H1 (cell line): ENCODE measurements at regions not wholly inside any gene's neighbourhood (a gene's known extent, or its start where the extent isn't known, plus 50 kb on each side); places are given as distances from the start of the nearest gene placed in this dataset.

Experiments used
- CTCF ChIA-PET: fragments of 300-600 bp; sonication (Branson Sonifier 250); formaldehyde crosslinking; loops from one replicate; lab custom pipeline; 2021; ENCODE audit not compliant: partially characterized antibody; lab: Charles Lee
- POLR2A ChIA-PET: fragments of 300-600 bp; sonication (Branson Sonifier 250); formaldehyde crosslinking; loops from one replicate; lab custom pipeline; 2021; ENCODE audit warnings: inconsistent platforms; ENCODE audit not compliant: partially characterized antibody; lab: Charles Lee
- DNase-seq, 2 experiments: peaks; one replicate each; pipeline versions ENCODE4 v3.0.0 to v3.0.0-alpha.2; 2010 to 2022; ENCODE audit warnings: low spot score in 2 of 2, low read depth in 1 of 2, mixed read lengths in 1 of 2
- FAIRE-seq: peaks from 2 replicates; lab custom pipeline; 2011; peaks lifted over from hg19 to GRCh38; lab: Jason Lieb, UNC
- H2AFZ ChIP-seq: 2 replicates; pipeline ENCODE4 v1.8.1; 2012; ENCODE audit warnings: low read length, inconsistent platforms
- H2AK5ac ChIP-seq: 2 replicates; pipeline ENCODE4 v1.6.1; 2013; ENCODE audit warnings: low read depth, low read length
- H2BK120ac ChIP-seq: replicated peaks from 2 replicates; pipeline ENCODE3; 2013; ENCODE audit warnings: low read depth, low read length, inconsistent platforms
- H2BK12ac ChIP-seq: 2 replicates; pipeline ENCODE4 v1.6.1; 2013; ENCODE audit warnings: low read depth, low read length
- H2BK15ac ChIP-seq: 2 replicates; pipeline ENCODE4 v1.6.1; 2013; ENCODE audit warnings: low read length
- H2BK20ac ChIP-seq: 2 replicates; pipeline ENCODE4 v1.6.1; 2013; ENCODE audit warnings: low read length
- H2BK5ac ChIP-seq: 2 replicates; pipeline ENCODE4 v1.6.1; 2013; ENCODE audit warnings: low read depth, low read length
- H3K14ac ChIP-seq: 2 replicates; pipeline ENCODE4 v1.6.1; 2013; ENCODE audit warnings: inconsistent platforms; ENCODE audit not compliant: insufficient read length
- H3K18ac ChIP-seq: 2 replicates; pipeline ENCODE4 v1.6.1; 2013; ENCODE audit warnings: low read length; ENCODE audit errors: extremely low read depth
- H3K23ac ChIP-seq: 2 replicates; pipeline ENCODE4 v1.6.1; 2013; ENCODE audit warnings: inconsistent platforms; ENCODE audit not compliant: insufficient read length
- H3K23me2 ChIP-seq: 2 replicates; pipeline ENCODE4 v1.6.1; 2013; ENCODE audit warnings: low read depth, low read length
- H3K27ac ChIP-seq: 2 replicates; pipeline ENCODE4 v1.6.1; 2011; ENCODE audit warnings: low read depth, low read length, inconsistent platforms
- H3K27me3 ChIP-seq, 4 experiments: replicated peaks in 1 of 4; 1 replicate in 1 of 4; 2 replicates in 3 of 4; pipeline versions ENCODE4 v1.6.1 to v1.8.1; 2011 to 2013; ENCODE audit warnings: low read length in 3 of 4, mild to moderate bottlenecking in 3 of 4, inconsistent platforms in 2 of 4, mixed read lengths in 2 of 4, moderate library complexity in 1 of 4; ENCODE audit not compliant: control insufficient read depth in 3 of 4, insufficient read depth in 3 of 4; ENCODE audit errors: extremely low read depth in 1 of 4
- H3K36me3 ChIP-seq, 4 experiments: 2 replicates each; pipeline versions ENCODE4 v1.6.1 to v1.8.1; 2011 to 2013; ENCODE audit warnings: mild to moderate bottlenecking in 4 of 4, low read length in 3 of 4, moderate library complexity in 2 of 4, control low read depth in 1 of 4, inconsistent platforms in 1 of 4; ENCODE audit not compliant: insufficient read depth in 4 of 4, control insufficient read depth in 2 of 4
- H3K4ac ChIP-seq: replicated peaks from 2 replicates; pipeline ENCODE3; 2013; ENCODE audit warnings: low read length, low read depth, mixed read lengths, inconsistent platforms; ENCODE audit not compliant: insufficient read length
- H3K4me1 ChIP-seq, 4 experiments: replicated peaks in 1 of 4; 1 replicate in 1 of 4; 2 replicates in 3 of 4; pipeline versions ENCODE4 v1.6.1 to v1.8.1; 2011 to 2013; ENCODE audit warnings: low read length in 3 of 4, inconsistent platforms in 2 of 4, mixed read lengths in 1 of 4; ENCODE audit not compliant: insufficient read depth in 4 of 4, control insufficient read depth in 3 of 4
- H3K4me2 ChIP-seq, 2 experiments: 2 replicates each; pipeline versions ENCODE4 v1.6.1 to v1.8.1; 2011 to 2013; ENCODE audit warnings: low read depth in 2 of 2, low read length in 2 of 2, control low read depth in 1 of 2, inconsistent platforms in 1 of 2, mild to moderate bottlenecking in 1 of 2; ENCODE audit not compliant: insufficient read depth in 1 of 2
- H3K4me3 ChIP-seq, 4 experiments: fragments of 200-600, 300-600 bp in 1 of 4; sonication (generic), shearing (Covaris generic), sonication (Bioruptor Twin) in 1 of 4; 2 replicates each; pipeline versions ENCODE4 v1.5.1 to v1.8.1; 2011 to 2016; ENCODE audit warnings: low read length in 4 of 4, low read depth in 3 of 4, control low read depth in 2 of 4, inconsistent platforms in 2 of 4, mild to moderate bottlenecking in 2 of 4, mixed read lengths in 1 of 4, moderate library complexity in 1 of 4; ENCODE audit not compliant: insufficient read depth in 2 of 4; ENCODE audit errors: extremely low read depth in 1 of 4
- H3K56ac ChIP-seq: replicated peaks from 2 replicates; pipeline ENCODE3; 2013; ENCODE audit warnings: low read depth, mild to moderate bottlenecking, mixed read lengths, low read length, inconsistent platforms; ENCODE audit not compliant: insufficient read length
- H3K79me1 ChIP-seq: 2 replicates; pipeline ENCODE4 v1.6.1; 2013; ENCODE audit warnings: low read depth, low read length, control low read depth
- H3K79me2 ChIP-seq, 2 experiments: 2 replicates each; pipeline versions ENCODE4 v1.6.1 to v1.8.1; 2012 to 2013; ENCODE audit warnings: low read length in 2 of 2, mild to moderate bottlenecking in 2 of 2, inconsistent platforms in 1 of 2; ENCODE audit not compliant: insufficient read depth in 2 of 2, control insufficient read depth in 1 of 2
- H3K9ac ChIP-seq, 4 experiments: replicated peaks in 1 of 4; 1 replicate in 1 of 4; 2 replicates in 3 of 4; pipeline versions ENCODE4 v1.6.1 to v1.8.1; 2011 to 2013; ENCODE audit warnings: low read depth in 3 of 4, low read length in 3 of 4, control low read depth in 2 of 4, mild to moderate bottlenecking in 2 of 4, moderate library complexity in 2 of 4, inconsistent platforms in 1 of 4; ENCODE audit errors: extremely low read depth in 1 of 4
- H3K9me3 ChIP-seq, 2 experiments: 2 replicates each; pipeline versions ENCODE4 v1.6.1 to v1.8.1; 2012 to 2013; ENCODE audit warnings: mild to moderate bottlenecking in 2 of 2, moderate library complexity in 2 of 2, control low read depth in 1 of 2, inconsistent platforms in 1 of 2, low read depth in 1 of 2, low read length in 1 of 2, mixed read lengths in 1 of 2; ENCODE audit not compliant: insufficient read depth in 2 of 2
- H4K20me1 ChIP-seq, 2 experiments: replicated peaks in 1 of 2; 2 replicates each; pipeline versions ENCODE3 to v1.8.1; 2011 to 2013; ENCODE audit warnings: inconsistent platforms in 2 of 2, low read length in 2 of 2, mild to moderate bottlenecking in 1 of 2; ENCODE audit not compliant: insufficient read depth in 2 of 2, control insufficient read depth in 1 of 2
- H4K5ac ChIP-seq: 2 replicates; pipeline ENCODE4 v1.6.1; 2013; ENCODE audit warnings: low read length, low read depth, mixed read lengths, inconsistent platforms; ENCODE audit not compliant: insufficient read length
- H4K8ac ChIP-seq: 2 replicates; pipeline ENCODE4 v1.8.0; 2013; ENCODE audit warnings: mild to moderate bottlenecking, moderate library complexity, low read length, inconsistent platforms; ENCODE audit not compliant: insufficient read depth; ENCODE audit errors: extremely low read depth
- H4K91ac ChIP-seq: replicated peaks from 2 replicates; pipeline ENCODE3; 2013; ENCODE audit warnings: low read length, mixed read lengths, inconsistent platforms; ENCODE audit not compliant: insufficient read length
- CEBPB ChIP-seq: IDR thresholded peaks from 2 replicates; pipeline ENCODE4 v1.6.1; 2012; ENCODE audit warnings: low read depth, low read length

DNA sequence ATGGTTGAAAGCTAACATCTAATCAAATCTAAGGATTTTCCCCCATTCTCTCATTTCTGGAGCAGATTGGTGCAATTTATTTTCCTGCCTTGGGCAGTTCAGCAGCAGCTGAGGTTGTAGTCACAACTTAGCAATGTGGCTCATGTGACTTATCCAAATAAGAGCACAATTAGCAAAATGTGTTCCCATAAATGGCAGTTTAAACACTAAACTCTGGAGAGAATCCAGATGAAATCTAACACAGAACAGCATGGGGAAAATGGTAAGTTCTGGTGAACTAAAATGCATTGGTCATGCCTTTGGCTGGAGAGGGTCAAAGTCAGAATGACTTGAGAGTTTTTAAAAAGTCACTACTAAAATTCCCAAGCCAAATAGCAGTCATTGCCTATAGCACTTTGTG is 422.6 kb upstream of the DIPK2B start:
- no peak for TF ChIP-seq CEBPB
- H3K27ac ChIP-seq, result no peak overlapping the region
- H3K18ac ChIP-seq, result no peak overlapping the region
- H3K9me3 ChIP-seq, result no peaks in the 10 kb centered on the region
- ChIA-PET POLR2A (no interaction called here), CTCF (interaction anchor here (1.5 kb wide), 1 partner anchor 9 kb away, joined by 3 read pairs; no protein-coding TSS in a partner anchor)
- H3K36me3 ChIP-seq, result no peaks in the 10 kb centered on the region
- no peak overlapping the region for H2BK20ac ChIP-seq
- no peak overlapping the region for H4K5ac ChIP-seq
- H4K91ac ChIP-seq, result no peak overlapping the region
- no peak overlapping the region for H3K4ac ChIP-seq
- no peaks in the 10 kb centered on the region for H4K20me1 ChIP-seq
- no peak overlapping the region for H2BK12ac ChIP-seq
- no peak for DNase-seq
- H4K8ac ChIP-seq, result no peak overlapping the region
- no peak overlapping the region for H3K4me3 ChIP-seq
- H3K9ac ChIP-seq, result no peak overlapping the region
- no peak overlapping the region for H3K56ac ChIP-seq
- no peak overlapping the region for H2BK120ac ChIP-seq
- H3K79me1 ChIP-seq, result no peaks in the 10 kb centered on the region
- FAIRE-seq, result no peak
- no peaks in the 10 kb centered on the region for H3K23me2 ChIP-seq
- no peak overlapping the region for H3K4me2 ChIP-seq
- no peak overlapping the region for H2BK5ac ChIP-seq
- H2AFZ ChIP-seq, result no peak overlapping the region
- H2BK15ac ChIP-seq, result no peak overlapping the region
- H2AK5ac ChIP-seq, result no peak overlapping the region
- no peaks in the 10 kb centered on the region for H3K27me3 ChIP-seq
- H3K79me2 ChIP-seq, result no peaks in the 10 kb centered on the region
- H3K14ac ChIP-seq, result no peak overlapping the region
- H3K4me1 ChIP-seq, result no peaks in the 10 kb centered on the region
- H3K23ac ChIP-seq, result no peak overlapping the region
